ENCODE measurements at regions not wholly inside any gene's neighbourhood (a gene's known extent, or its start where the extent isn't known, plus 50 kb on each side); places are given as distances from the start of the nearest gene placed in this dataset.
A peak's percentile ranks its signal among the peaks of the same experiment; 100 is the strongest.
"Not testable (repeated sequence)": the region's sequence is repeated elsewhere in the genome, so short reads cannot be mapped to it uniquely, and the experiment has no call there.

DNA sequence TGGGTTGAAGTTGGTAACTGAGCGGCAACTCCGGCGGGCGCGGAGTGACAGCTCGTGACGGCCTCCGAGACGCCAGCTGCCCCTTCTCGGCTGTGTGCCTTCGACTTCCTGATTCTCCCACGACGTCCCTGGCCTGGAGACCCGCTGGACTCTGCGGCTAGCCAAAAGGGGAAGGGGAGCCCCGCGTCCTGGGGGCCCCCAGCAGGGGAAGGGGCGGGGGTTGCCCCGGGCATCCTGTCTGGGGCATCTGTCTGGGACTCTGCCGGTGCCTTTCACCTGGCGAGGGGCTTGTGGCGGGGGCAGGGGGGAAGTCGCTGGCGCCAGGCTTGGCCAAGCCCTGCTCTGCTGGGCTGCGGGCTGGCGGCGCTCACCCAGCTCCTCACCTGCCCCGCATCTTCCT is 129.5 kb upstream of the HMX1 start:
- H3K27me3 Mint-ChIP-seq; H3K27ac Mint-ChIP-seq; ATAC-seq (ENCODE audit: low read depth); H3K4me1 Mint-ChIP-seq; H3K9me3 Mint-ChIP-seq; H3K4me3 Mint-ChIP-seq; H3K36me3 Mint-ChIP-seq; DNase-seq; POLR2A ChIA-PET: not testable (repeated sequence)

DNA sequence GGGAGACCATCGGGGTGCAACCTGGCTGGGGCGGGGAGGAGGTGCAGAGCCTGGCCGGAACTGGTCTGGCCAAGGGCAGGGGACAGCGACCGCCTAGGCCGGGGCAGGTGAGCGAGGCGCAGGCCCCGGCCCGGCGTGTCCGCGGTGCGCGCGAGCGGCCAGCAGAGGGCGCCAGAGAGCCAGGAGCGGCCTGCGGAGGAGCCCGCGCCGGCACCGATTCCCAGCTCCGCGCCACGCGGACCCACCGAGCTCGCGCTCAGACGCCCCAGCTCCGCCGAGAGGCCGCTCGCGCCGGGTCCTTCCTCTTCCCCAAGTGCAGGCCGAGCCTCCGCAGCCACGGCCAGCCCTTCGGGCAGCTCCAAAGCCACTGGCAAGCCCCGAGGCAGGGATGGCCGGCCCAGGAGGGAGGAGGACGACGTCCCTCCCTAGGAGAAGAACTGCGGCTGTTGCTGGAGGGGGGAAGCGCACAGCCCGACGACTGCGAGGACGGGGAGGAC is 128.9 kb upstream of the HMX1 start:
- H3K27me3 Mint-ChIP-seq, H3K9me3 Mint-ChIP-seq, H3K36me3 Mint-ChIP-seq, H3K4me1 Mint-ChIP-seq, POLR2A ChIA-PET, H3K4me3 Mint-ChIP-seq, H3K27ac Mint-ChIP-seq: not testable (repeated sequence)
- ATAC-seq (ENCODE audit: low read depth) (peak; percentile 56), DNase-seq (peak; percentile 75)

DNA sequence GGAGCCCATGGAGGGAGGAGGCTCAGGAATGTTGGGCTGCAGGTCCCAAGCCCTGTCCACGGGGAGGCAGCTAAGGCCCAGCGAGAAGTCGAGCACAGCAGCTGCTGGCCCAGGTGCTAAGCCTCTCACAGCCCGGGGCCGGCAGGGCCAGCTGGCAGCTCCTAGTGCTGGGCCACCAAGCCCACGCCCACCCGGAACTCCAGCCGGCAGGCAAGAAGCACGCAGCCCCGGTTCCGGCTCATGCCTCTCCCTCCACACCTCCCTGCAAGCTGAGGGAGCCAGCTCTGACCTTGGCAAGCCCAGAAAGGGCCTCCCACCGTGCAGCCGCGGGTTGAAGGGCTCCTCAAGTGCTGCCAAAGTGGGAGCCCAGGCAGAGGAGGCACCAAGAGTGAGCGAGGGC is 121.3 kb upstream of the HMX1 start:
- POLR2A ChIA-PET; H3K27me3 Mint-ChIP-seq; H3K4me1 Mint-ChIP-seq; H3K9me3 Mint-ChIP-seq; H3K4me3 Mint-ChIP-seq; ATAC-seq (ENCODE audit: low read depth); H3K36me3 Mint-ChIP-seq; H3K27ac Mint-ChIP-seq; DNase-seq: not testable (repeated sequence)

DNA sequence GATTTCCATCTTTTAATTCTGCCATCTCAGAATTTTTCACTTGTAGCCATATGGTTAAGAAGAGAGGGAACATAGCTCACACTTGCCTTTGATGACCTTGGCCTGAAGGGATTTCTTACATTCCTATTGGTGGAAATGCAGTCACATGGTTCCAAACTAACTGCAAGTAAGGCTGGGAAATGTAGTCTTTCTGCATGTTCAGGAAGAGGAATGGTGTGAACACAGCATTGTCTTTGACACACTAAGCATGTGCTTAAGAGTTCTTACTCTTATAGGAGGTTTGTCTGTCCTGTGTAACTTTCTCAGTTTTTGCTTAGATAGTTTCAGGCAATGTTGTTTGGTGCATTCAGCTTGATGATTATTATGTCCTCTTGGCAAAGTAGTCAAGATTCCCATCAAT is 119.8 kb upstream of the HMX1 start:
- POLR2A ChIA-PET; DNase-seq; H3K9me3 Mint-ChIP-seq; H3K4me1 Mint-ChIP-seq; H3K27ac Mint-ChIP-seq; H3K4me3 Mint-ChIP-seq; H3K36me3 Mint-ChIP-seq; H3K27me3 Mint-ChIP-seq; ATAC-seq (ENCODE audit: low read depth): not testable (repeated sequence)

DNA sequence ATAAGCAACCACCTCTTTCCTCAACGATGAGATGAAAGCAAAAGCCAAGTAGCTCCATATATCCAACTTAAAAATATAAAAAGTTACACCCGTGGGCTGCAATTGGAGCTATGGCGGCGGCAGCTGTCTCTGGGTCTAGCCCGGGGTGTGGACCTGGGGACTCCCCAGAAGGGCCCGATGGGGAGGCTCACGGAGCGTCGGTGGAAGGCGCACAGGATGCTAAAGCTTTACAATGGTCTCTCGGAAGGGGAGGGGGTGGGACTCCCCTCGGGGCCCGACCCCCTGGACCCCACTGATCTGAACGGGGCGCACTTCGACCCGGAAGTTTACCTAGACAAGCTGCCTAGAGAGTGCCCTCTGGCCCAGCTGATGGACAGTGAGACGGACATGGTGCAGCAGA is 118.7 kb upstream of the HMX1 start:
- H3K36me3 Mint-ChIP-seq; H3K4me3 Mint-ChIP-seq; H3K27ac Mint-ChIP-seq; POLR2A ChIA-PET; ATAC-seq (ENCODE audit: low read depth); H3K9me3 Mint-ChIP-seq; H3K4me1 Mint-ChIP-seq; DNase-seq; H3K27me3 Mint-ChIP-seq: not testable (repeated sequence)

DNA sequence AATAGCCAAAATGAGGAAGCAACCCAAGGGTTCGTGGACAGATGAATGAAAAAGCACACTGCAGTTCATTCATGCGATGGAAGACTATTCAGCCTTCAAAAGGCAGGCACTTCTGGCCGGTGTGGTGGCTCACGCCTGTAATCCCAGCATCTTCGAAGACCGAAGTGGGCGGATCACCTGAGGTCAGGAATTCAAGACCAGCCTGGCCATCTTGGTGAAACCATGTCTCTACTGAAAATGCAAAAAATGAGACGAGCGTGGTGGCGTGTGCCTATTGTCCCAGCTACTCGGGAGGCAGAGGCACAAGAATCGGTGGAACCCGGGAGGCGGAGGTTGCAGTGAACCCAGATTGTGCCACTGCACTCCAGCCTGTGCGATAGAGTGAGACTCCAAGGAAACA is 114.1 kb upstream of the HMX1 start:
- DNase-seq; H3K9me3 Mint-ChIP-seq; H3K4me1 Mint-ChIP-seq; H3K27ac Mint-ChIP-seq; H3K27me3 Mint-ChIP-seq; ATAC-seq (ENCODE audit: low read depth); H3K4me3 Mint-ChIP-seq; H3K36me3 Mint-ChIP-seq; POLR2A ChIA-PET: not testable (repeated sequence)

DNA sequence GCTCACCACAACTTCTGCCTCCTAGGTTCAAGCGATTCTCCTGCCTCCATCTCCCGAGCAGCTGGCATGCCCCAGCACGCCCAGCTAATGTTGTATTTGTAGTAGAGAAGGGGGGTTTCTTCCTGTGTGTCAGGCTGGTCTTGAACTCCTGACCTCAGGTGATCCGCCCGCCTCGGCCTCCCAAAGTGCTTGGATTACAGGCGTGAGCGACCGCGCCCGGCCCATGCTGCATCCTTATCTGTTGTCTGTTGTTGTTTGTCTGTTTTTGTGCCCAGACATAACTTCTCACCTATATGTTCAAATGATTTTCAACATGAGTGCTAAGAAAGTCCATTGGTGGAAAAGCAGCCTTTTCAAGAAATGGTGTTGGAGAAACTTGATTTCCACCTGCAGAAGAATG is 113.0 kb upstream of the HMX1 start:
- H3K9me3 Mint-ChIP-seq; ATAC-seq (ENCODE audit: low read depth); H3K27ac Mint-ChIP-seq; DNase-seq; H3K4me1 Mint-ChIP-seq; H3K27me3 Mint-ChIP-seq; H3K36me3 Mint-ChIP-seq; POLR2A ChIA-PET; H3K4me3 Mint-ChIP-seq: not testable (repeated sequence)

DNA sequence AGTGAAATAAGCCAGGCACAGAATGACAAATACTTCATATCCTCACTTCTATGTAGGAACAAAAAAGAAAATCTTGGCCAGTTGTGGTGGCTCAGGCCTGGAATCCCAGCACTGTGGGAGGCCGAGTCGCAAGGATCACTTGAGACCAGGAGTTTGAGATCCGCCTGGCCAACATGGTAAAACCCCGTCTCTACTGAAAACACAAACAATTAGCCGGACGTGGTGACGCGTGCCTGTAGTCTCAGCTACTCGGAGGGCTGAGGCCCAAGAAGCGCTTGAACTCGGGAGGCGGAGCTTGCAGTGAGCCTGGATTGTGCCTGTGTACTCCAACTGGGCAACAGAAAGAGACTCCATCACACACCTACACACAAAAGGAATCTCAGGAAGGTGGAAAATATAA is 112.3 kb upstream of the HMX1 start:
- POLR2A ChIA-PET; H3K4me1 Mint-ChIP-seq; DNase-seq; H3K4me3 Mint-ChIP-seq; H3K27me3 Mint-ChIP-seq; ATAC-seq (ENCODE audit: low read depth); H3K27ac Mint-ChIP-seq; H3K36me3 Mint-ChIP-seq; H3K9me3 Mint-ChIP-seq: not testable (repeated sequence)

DNA sequence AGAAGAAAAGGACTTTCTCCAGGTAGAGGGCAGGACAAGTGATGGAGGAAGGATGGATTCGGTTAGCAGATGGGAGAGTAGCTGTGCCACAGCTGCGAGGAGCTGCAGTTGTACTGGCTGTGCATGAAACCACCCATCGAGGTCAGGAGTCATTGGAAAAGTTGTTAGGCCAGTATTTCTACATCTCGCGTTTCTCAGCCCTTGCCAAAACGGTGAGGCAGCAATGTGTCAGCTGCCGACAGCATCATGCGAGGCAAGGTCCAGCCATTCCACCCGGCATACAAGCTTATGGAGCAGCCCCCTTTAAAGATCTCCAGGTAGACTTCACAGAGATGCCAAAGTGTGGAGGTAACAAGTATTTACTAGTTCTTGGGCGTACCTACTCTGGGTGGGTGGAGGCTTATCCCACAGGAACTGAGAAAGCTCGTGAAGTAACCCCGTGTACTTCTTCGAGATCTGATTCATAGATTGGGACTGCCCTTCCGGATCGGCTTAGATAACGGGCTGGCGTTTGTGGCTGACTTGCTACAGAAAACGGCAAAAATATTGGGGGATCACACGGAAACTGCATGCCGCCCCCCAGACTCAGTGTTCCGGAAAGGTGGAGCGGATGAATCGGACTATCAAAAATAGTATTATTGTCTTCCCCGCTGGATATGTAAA is 105.0 kb upstream of the HMX1 start:
- POLR2A ChIA-PET; H3K36me3 Mint-ChIP-seq; H3K9me3 Mint-ChIP-seq; ATAC-seq (ENCODE audit: low read depth); H3K4me3 Mint-ChIP-seq; DNase-seq; H3K27me3 Mint-ChIP-seq; H3K4me1 Mint-ChIP-seq; H3K27ac Mint-ChIP-seq: not testable (repeated sequence)

DNA sequence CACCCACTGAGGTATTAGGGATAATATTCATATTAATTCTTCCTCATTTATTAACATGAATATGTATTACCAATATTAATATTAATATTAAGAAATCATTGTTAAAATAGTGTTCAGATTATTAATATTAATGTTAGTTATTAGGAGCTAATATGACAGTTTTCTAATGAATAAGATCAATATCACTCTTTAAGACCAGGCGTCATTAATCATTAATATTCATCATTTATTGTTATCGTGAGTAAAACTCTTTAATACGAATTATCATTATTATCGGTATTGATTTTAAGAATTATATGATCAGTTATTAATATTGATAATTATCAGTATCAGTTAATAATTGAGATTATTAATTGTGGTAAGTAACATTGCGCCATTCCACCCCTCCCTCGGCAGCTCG is 101.0 kb upstream of the HMX1 start:
- H3K4me1 Mint-ChIP-seq; H3K4me3 Mint-ChIP-seq; H3K27ac Mint-ChIP-seq; H3K9me3 Mint-ChIP-seq; DNase-seq; ATAC-seq (ENCODE audit: low read depth); H3K27me3 Mint-ChIP-seq; H3K36me3 Mint-ChIP-seq; POLR2A ChIA-PET: not testable (repeated sequence)

DNA sequence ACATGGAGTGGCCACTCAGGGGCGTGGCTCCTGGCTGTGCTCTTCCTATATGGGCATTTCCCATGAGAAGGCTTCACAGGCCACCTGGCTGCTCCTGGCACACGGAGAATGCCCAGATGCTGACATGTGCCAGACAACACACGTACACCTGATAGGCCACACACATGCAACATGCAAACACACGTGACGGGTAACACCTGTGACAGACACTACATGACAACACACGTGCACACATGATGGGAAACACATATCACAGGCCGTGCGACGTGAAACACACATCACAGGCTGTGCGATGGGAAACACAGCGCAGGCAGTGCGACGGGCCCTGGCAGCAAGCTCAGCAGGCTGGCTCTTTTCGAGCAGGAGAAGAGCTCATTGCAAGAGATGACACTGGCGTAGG is 94.3 kb upstream of the HMX1 start:
- H3K4me1 Mint-ChIP-seq; H3K4me3 Mint-ChIP-seq; ATAC-seq (ENCODE audit: low read depth); POLR2A ChIA-PET; H3K27ac Mint-ChIP-seq; H3K9me3 Mint-ChIP-seq; H3K36me3 Mint-ChIP-seq; H3K27me3 Mint-ChIP-seq; DNase-seq: not testable (repeated sequence)

DNA sequence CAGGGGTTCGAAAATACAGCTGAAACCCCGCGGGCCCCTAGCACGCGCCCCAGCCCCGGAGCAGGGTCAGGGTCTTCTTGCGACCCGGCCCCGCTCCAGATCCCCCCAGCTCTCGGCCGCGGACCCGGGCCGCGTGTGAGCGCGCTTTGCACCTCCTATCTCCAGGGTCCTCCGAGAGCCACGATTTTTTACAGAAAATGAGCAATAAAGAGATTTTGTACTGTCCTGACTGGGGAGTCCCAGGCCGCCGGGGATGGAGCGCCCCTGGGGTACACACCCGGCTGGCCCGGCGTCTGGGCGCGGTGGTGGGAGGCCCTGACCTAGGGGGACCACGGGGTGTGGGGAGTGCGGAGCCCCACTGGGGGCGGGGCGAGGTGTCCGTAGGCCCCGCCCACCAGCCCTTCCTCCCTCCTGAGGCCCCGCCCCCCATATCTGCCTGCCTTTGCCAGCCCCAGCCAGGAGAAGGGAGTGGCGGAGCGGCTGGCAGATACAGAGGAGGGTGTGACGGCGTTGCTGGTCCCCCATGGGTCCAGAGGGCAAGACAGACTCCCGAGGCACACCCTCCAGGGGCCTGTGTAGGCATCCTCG is 92.7 kb upstream of the HMX1 start:
- H3K4me1 Mint-ChIP-seq; H3K4me3 Mint-ChIP-seq; H3K36me3 Mint-ChIP-seq; DNase-seq; H3K27me3 Mint-ChIP-seq; ATAC-seq (ENCODE audit: low read depth); POLR2A ChIA-PET; H3K27ac Mint-ChIP-seq; H3K9me3 Mint-ChIP-seq: not testable (repeated sequence)

DNA sequence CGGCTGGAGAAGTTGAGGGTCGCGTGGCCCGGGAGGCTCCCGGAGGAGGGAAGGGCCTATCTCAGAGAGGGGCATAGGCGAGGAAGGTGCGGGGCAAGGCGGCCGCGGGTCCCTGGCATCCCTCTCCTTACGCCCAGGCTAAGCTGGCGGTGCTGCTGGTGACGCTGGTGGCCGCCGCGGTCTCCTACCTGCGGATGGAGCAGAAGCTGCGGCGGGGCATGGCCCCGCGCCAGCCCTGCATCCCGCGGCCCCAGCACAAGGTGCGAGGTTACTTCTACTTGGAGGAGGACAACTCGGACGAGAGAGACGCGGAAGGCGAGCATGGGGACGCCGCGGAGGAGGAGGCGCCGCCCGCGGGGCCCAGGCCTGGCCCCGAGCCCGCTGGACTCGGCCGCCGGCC is 91.9 kb upstream of the HMX1 start:
- ATAC-seq (ENCODE audit: low read depth); H3K27me3 Mint-ChIP-seq; DNase-seq; POLR2A ChIA-PET; H3K9me3 Mint-ChIP-seq; H3K4me3 Mint-ChIP-seq; H3K27ac Mint-ChIP-seq; H3K4me1 Mint-ChIP-seq; H3K36me3 Mint-ChIP-seq: not testable (repeated sequence)

DNA sequence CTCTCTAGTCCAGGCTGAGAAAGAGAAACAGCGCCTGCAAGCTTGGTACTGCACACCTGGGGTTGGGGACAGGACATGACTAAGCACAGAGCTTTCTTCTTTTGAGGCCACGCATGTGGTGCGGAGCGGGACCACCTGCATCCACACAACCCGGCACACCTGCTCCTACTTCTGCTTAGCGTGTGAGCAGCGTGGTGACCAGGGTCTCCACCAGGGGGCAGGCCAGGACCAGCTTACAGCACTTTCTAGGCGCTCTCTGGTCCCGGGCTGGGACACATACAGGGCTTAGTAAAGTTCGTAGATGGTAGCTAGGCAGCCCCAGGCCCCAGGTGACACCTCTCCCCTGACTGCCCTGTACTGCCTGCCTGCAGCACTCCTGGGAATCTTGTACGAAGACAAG is 89.7 kb upstream of the HMX1 start:
- not testable (repeated sequence) for H3K9me3 Mint-ChIP-seq; ATAC-seq (ENCODE audit: low read depth); H3K27ac Mint-ChIP-seq

DNA sequence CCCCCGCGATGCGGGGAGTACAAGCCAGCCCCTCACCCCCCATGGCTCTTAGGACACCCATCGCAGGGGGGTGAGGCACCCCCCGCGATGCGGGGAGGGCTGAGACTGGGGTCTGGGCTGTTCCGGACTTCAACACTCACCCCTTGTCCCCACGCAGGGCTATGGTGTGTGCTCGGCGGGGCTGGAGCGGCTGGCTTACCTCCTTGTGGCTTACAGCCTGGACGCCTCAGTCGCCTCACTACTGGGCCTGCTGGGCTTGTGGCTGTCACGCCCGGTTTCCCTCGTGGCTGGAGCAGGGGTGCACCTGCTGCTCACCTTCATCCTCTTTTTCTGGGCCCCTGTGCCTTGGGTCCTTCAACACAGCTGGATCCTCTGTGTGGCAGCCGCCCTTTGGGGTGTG is 87.8 kb upstream of the HMX1 start:
- H3K9me3 Mint-ChIP-seq; H3K27ac Mint-ChIP-seq; H3K27me3 Mint-ChIP-seq; ATAC-seq (ENCODE audit: low read depth); H3K36me3 Mint-ChIP-seq; H3K4me3 Mint-ChIP-seq; POLR2A ChIA-PET; H3K4me1 Mint-ChIP-seq; DNase-seq: not testable (repeated sequence)

More for the DNA sequence above, 89.7 kb upstream of the HMX1 start:
- POLR2A ChIA-PET, H3K4me3 Mint-ChIP-seq, H3K36me3 Mint-ChIP-seq, H3K4me1 Mint-ChIP-seq, H3K27me3 Mint-ChIP-seq: not testable (repeated sequence)
- DNase-seq = peak; percentile 66

Data from activated naive CD8-positive, alpha-beta T cell treated with anti-CD3 and anti-CD28 coated beads, Interleukin-2, amount 10 ng/mL, durations not matched to agents 7 days and 5 days (primary cell).